ENCODE measurements at regions not wholly inside any gene's neighbourhood (a gene's known extent, or its start where the extent isn't known, plus 50 kb on each side); places are given as distances from the start of the nearest gene placed in this dataset.
"Not testable (repeated sequence)": the region's sequence is repeated elsewhere in the genome, so short reads cannot be mapped to it uniquely, and the experiment has no call there.

DNA sequence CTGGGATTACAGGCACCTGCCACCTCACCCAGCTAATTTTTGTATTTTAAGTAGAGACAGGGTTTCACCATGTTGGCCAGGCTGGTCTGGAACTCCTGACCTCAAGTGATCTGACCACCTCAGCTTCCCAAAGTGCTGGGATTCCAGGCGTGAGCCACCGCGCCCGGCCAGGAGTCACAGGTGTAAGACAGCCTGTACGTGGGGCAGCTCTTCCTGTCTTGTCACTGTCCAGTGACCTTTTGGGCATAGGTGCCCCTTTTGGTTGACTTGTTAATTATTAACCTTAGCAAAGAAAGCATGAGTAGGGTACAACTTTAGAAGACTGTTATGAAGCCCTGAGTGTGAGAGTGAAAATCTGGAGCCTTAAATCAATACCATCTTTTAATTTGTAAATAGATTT is 703.7 kb upstream of the SOX11 start:
- TF ChIP-seq, protein P1, sequence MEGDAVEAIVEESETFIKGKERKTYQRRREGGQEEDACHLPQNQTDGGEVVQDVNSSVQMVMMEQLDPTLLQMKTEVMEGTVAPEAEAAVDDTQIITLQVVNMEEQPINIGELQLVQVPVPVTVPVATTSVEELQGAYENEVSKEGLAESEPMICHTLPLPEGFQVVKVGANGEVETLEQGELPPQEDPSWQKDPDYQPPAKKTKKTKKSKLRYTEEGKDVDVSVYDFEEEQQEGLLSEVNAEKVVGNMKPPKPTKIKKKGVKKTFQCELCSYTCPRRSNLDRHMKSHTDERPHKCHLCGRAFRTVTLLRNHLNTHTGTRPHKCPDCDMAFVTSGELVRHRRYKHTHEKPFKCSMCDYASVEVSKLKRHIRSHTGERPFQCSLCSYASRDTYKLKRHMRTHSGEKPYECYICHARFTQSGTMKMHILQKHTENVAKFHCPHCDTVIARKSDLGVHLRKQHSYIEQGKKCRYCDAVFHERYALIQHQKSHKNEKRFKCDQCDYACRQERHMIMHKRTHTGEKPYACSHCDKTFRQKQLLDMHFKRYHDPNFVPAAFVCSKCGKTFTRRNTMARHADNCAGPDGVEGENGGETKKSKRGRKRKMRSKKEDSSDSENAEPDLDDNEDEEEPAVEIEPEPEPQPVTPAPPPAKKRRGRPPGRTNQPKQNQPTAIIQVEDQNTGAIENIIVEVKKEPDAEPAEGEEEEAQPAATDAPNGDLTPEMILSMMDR (conservative IDR thresholded peaks at IDR 0.05) = not testable (repeated sequence)
- not testable (repeated sequence) for TF ChIP-seq EZH2 (IDR thresholded peaks at IDR 0.05; ENCODE audit: low read depth)
